Fibroblast of pulmonary artery (primary cell): ENCODE measurements at regions not wholly inside any gene's neighbourhood (a gene's known extent, or its start where the extent isn't known, plus 50 kb on each side); places are given as distances from the start of the nearest gene placed in this dataset.

Source experiments
- DNase-seq: peaks from one replicate; pipeline ENCODE4 v3.0.0-alpha.2; 2010; ENCODE audit warnings: low read depth
- H3K4me3 ChIP-seq: replicated peaks from 2 replicates; pipeline ENCODE4 v1.5.1; 2011; ENCODE audit warnings: low read depth, mild to moderate bottlenecking, control low read depth, low read length, moderate library complexity
- TF ChIP-seq, protein P1 (sequence below): IDR thresholded peaks from 2 replicates; pipeline ENCODE4 v1.5.1; 2011; ENCODE audit warnings: mild to moderate bottlenecking, control low read depth, low read length, inconsistent platforms; ENCODE audit errors: missing control alignments

DNA sequence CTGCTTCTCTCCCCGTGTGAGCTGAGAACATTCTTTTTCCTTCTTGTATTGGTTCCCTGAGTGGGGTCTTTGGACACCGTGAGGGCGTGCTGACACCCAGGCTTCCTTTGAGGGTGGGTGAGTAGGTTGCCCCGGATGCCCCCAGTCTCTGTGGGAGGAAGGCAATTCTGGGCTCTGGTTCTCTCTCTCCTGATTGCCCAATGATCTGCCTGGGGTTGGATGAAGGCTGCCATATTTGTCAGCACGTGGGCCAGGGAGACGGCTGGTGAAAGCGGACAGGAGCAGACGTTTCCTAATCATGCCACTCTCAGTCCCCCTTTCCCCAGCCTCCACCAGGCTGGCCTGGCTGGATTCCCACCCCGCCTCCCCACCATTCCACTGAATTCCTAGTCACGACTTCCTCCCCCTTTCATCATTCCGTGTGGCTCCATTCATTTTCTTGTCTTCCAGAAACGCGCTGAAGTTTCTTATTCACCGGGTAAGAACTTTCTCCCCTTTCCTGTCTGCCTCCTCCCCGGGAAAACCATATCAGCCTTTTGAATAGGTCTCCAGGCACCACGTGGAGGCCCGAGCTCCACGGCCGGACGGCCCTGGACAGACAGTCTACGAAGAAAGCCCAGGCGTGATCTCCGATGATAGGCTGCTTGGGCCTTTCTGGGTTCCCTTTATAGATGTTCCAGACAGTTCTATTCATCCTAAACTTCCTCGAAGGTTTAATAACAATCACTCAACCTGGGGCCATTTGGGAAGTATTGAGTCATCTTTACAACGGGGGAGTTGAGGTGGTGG is 98.7 kb upstream of the NPTX2 start:
- TF ChIP-seq, protein P1, sequence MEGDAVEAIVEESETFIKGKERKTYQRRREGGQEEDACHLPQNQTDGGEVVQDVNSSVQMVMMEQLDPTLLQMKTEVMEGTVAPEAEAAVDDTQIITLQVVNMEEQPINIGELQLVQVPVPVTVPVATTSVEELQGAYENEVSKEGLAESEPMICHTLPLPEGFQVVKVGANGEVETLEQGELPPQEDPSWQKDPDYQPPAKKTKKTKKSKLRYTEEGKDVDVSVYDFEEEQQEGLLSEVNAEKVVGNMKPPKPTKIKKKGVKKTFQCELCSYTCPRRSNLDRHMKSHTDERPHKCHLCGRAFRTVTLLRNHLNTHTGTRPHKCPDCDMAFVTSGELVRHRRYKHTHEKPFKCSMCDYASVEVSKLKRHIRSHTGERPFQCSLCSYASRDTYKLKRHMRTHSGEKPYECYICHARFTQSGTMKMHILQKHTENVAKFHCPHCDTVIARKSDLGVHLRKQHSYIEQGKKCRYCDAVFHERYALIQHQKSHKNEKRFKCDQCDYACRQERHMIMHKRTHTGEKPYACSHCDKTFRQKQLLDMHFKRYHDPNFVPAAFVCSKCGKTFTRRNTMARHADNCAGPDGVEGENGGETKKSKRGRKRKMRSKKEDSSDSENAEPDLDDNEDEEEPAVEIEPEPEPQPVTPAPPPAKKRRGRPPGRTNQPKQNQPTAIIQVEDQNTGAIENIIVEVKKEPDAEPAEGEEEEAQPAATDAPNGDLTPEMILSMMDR, result no peak
- H3K4me3 ChIP-seq, result no peak overlapping the region
- no peak for DNase-seq

DNA sequence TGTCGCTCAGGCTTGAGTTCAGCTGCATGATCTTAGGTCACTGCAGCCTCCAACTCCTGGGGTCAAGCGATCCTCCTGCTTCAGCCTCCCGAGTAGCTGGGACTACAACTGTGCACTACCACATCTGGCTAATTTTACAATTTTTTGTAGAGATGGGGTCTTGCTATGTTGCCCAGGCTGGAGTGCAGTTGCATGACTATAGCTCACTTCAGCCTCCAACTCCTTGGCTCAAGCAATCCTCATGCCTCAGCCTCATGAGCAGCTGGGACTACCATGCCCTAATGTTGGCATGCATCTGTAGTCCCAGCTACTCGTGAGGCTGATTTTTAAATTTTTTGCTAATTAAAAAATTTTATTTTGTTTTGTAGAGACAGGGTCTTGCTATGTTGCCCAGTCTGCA is 101.9 kb upstream of the NPTX2 start:
- no peak for DNase-seq
- TF ChIP-seq, protein P1, result no peak
- H3K4me3 ChIP-seq, result no peak overlapping the region

DNA sequence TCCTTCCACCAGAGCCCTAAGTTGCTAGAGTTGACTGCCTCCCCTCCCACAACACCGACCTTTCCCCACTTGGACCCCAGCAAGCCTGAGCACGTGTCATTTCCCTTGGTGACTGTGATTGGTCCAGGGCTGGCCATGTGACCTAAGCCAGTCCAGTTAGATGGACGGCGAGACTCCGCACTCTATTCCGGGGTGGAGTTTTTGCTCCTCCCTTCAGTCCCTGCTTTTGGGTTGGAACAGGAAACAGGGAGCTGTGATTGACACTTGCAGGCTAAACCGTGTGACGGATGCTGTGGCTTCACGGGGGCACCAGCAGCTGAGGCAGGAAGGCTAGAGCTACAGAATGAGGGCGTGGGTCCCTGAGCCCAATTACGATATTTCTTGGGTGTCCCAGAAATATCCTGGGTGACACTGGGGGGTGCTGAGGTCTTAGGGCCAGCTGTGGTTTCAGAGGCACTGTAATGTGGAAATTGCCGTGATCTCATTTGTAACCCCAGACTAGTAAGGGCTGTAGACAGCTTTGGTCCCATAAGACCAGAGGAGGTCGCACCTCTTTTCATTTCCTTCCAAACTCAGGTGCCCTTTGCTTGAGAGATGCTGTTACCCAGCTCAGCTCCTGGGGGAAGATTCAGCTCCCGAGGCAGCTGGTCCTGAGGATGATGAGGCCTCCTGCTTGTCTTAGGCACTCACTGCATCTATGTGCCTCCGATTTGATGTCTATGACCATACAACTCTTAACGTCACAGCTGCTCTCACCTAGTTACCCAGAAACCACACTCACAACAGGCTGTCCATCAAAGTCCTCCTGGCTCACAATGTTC is 102.7 kb upstream of the NPTX2 start:
- DNase-seq, result no peak
- no peak overlapping the region for H3K4me3 ChIP-seq
- TF ChIP-seq, protein P1, result no peak

DNA sequence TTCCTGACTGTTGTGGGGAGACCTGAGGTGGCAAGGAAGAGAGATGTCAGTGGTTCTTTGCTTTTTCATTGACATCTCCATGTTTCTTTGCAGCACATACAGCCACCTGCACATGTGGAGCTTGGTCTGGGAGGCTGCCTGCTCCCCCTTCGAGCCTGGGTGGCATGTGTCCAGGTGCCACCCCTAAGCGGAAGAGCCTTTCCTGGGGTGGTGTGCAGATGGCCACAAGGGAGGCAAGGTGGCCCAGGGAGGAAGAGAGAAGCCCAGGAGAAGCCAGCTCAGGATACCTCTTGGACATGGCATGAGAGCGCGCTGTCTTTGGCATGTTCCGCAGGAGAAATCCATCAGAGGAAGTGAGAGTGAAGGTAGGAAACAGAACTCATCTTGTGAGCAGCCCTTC is 105.9 kb upstream of the NPTX2 start:
- TF ChIP-seq, protein P1, result no peak
- H3K4me3 ChIP-seq, result no peak overlapping the region

DNA sequence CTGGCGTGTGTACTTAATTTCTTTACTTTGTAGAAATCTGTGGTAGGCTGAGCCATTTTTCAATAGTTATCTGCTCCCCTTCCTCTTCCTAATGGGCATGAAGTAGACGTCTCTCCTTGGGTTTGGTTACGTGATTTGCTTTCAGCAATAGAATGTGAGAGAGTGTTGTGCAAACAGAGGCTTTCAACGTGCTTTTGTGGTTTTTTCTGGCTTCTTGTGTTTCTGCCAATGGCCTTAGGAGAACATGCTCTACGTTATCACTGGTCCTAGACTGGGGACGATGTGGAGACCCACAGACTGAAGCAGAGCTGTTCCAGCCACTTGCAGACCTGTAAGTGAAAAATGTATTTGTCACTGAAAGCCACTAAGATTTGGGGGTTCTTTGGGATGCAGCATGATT is 107.2 kb upstream of the NPTX2 start:
- no peak overlapping the region for H3K4me3 ChIP-seq
- TF ChIP-seq, protein P1, result no peak
- DNase-seq, result no peak

More for the DNA sequence above, 105.9 kb upstream of the NPTX2 start:
- DNase-seq, result no peak

DNA sequence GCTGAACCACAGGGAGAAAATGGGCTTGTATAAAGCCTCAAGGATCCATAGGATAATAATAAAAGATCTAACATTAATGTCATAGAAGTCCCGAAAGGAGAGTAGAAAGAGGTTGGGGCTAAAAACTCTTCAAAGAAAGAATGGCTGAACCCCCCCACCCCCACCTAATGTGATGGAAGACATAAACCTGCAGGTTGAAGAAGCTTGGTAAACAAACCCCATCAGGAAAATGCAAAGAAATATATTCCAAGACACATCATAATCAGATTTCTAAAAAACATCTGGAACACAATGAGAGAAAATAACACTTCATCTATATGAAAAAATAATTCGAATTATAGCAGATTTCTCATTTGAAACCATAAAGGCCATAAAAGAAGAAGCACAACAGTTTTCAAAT is 105.6 kb upstream of the BAIAP2L1 start:
- DNase-seq, result no peak
- H3K4me3 ChIP-seq, result no peak overlapping the region
- TF ChIP-seq, protein P1, result no peak

DNA sequence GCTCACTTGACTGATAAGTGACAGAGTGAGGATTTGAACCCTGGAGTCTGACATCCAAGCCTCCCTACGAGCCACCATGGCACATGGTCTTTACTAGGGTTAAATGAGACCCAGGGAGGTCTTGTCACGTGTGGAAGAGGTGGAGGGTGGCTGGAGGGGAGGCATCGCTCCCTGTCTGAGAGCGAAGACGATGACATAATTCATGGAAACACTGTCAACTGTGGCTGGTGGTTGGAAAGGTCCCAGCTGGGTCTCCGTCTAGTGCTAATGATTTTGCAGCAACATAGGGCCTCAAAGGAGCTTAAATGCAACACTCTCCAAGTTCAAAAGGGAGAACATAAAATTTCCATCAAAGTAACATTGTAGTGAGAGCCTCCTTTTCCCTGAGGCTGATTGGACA is 99.9 kb upstream of the BAIAP2L1 start:
- no peak overlapping the region for H3K4me3 ChIP-seq
- no peak for DNase-seq
- TF ChIP-seq, protein P1, result no peak
